ES-I3 (cell line): ENCODE measurements at regions not wholly inside any gene's neighbourhood (a gene's known extent, or its start where the extent isn't known, plus 50 kb on each side); places are given as distances from the start of the nearest gene placed in this dataset.

Experiments used
- H3K36me3 ChIP-seq: 2 replicates; pipeline ENCODE4 v1.6.1; 2013; ENCODE audit warnings: mild to moderate bottlenecking, low read length, control low read depth, moderate library complexity; ENCODE audit not compliant: insufficient read depth
- H3K4me1 ChIP-seq: 2 replicates; pipeline ENCODE4 v1.6.1; 2013; ENCODE audit warnings: mild to moderate bottlenecking, control low read depth, low read length; ENCODE audit not compliant: insufficient read depth
- H3K9ac ChIP-seq: 2 replicates; pipeline ENCODE4 v1.6.1; 2013; ENCODE audit warnings: low read depth, mild to moderate bottlenecking, low read length, moderate library complexity
- H3K9me3 ChIP-seq: 2 replicates; pipeline ENCODE4 v1.6.1; 2013; ENCODE audit warnings: mild to moderate bottlenecking, low read length, moderate library complexity; ENCODE audit not compliant: control insufficient read depth, insufficient read depth

DNA sequence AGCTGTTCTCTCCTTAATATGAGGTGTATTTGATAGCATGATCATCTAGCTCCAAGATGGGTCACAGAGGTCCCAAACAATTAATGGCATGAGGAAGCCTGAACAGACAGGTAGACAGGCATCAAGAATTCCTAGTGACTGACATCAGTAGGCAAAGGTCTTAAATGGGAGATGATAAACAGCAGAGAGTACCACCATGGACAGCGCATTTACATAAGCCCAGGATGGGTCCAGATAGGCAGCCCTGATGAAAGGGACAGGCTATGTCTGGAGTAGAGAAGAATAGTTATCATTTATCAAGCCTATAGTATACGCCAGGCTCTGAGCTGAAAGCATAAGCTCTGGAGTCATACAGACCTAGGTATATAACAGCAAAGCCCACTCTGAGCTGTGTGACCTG is 434.7 kb upstream of the SETBP1 start:
- no peak overlapping the region for H3K9ac ChIP-seq
- H3K4me1 ChIP-seq = no peaks in the 10 kb centered on the region
- H3K36me3 ChIP-seq = no peaks in the 10 kb centered on the region
- no peaks in the 10 kb centered on the region for H3K9me3 ChIP-seq

- Histone ChIP-seq H3K4me1 (no peaks in the 10 kb centered on the region), H3K9me3 (peaks cover 3% of the 10 kb centered on the region)
Measured at GRCh38 chr18:44258086-44258485, 422.6 kb upstream of the SETBP1 start.

GRCh38 chr18:44258576-44258975 is 422.1 kb upstream of the SETBP1 start:
- H3K4me1 ChIP-seq = no peaks in the 10 kb centered on the region
- H3K9ac ChIP-seq = no peak overlapping the region
- no peaks in the 10 kb centered on the region for H3K36me3 ChIP-seq
- peaks cover 3% of the 10 kb centered on the region for H3K9me3 ChIP-seq

More at GRCh38 chr18:44258086-44258485, 422.6 kb upstream of the SETBP1 start:
- Histone ChIP-seq H3K36me3 (no peaks in the 10 kb centered on the region), H3K9ac (no peak overlapping the region)

DNA sequence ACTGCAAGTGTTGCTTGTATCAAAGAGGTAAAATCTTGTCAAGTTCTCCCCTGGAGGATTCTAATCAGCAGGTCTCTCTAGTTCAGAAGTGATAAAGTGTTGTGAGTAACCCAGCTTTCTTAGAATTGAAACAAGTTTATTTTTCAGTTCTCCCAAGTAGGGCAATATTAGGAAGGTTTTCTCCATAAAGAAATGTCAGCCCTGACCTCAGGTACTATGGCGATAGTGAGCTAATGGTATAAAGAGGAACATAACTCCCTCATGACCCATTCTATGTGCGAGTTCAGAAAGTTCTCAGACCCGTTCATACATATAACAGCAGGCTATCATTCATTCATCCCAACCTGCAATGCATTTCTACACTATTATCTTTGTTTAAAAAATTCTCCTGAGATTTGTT is 421.1 kb upstream of the SETBP1 start:
- Histone ChIP-seq H3K9me3 (peaks cover 3% of the 10 kb centered on the region), H3K9ac (no peak overlapping the region), H3K4me1 (no peaks in the 10 kb centered on the region), H3K36me3 (no peaks in the 10 kb centered on the region)

GRCh38 chr18:44265437-44265836 is 415.3 kb upstream of the SETBP1 start:
- Histone ChIP-seq H3K9me3 (peaks cover 3% of the 10 kb centered on the region), H3K9ac (no peak overlapping the region), H3K36me3 (no peaks in the 10 kb centered on the region), H3K4me1 (no peaks in the 10 kb centered on the region)

DNA sequence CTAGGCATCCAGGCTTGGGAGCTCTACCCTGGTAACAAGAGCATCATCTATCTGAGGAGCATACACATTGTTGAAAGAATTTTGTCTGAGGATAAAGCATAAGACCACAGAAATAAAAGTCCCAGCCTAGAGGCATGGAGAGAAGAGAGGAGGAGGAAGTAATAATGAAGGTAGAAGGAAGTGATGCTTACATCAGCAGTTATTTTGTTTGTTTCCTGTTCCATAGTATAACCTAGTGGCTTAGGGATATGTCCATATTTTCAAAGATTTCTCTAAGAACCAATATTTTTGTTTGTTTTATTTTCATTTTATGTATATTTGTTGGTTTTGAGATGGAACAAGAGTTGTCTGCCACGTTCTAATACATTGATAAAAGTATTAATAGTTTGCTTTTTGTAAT is 407.4 kb upstream of the SETBP1 start:
- Histone ChIP-seq H3K36me3 (no peaks in the 10 kb centered on the region), H3K9ac (no peak overlapping the region), H3K9me3 (no peaks in the 10 kb centered on the region), H3K4me1 (no peaks in the 10 kb centered on the region)

GRCh38 chr18:44280479-44280878 is 400.2 kb upstream of the SETBP1 start:
- Histone ChIP-seq H3K9me3 (no peaks in the 10 kb centered on the region), H3K9ac (no peak overlapping the region), H3K4me1 (no peaks in the 10 kb centered on the region), H3K36me3 (no peaks in the 10 kb centered on the region)

DNA sequence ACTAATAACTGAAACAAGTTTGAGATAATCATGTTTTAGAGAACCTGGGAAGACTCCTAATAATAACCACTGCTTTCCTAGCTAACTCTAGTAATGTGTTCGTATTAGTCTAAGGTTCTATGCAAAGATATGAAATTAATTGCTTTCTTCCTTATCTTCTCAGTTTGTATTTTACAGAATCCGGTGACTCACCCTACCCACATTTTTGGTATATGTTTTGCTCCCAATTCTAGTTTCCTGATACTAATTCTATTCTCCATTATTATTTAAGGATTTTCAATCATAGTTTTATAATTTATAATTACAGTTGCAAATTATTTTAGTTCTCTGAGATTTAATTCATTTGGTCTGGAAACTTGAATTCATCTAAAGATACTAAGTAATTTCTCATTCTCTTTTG is 394.6 kb upstream of the SETBP1 start:
- Histone ChIP-seq H3K9ac (no peak overlapping the region), H3K4me1 (no peaks in the 10 kb centered on the region), H3K36me3 (no peaks in the 10 kb centered on the region), H3K9me3 (no peaks in the 10 kb centered on the region)

DNA sequence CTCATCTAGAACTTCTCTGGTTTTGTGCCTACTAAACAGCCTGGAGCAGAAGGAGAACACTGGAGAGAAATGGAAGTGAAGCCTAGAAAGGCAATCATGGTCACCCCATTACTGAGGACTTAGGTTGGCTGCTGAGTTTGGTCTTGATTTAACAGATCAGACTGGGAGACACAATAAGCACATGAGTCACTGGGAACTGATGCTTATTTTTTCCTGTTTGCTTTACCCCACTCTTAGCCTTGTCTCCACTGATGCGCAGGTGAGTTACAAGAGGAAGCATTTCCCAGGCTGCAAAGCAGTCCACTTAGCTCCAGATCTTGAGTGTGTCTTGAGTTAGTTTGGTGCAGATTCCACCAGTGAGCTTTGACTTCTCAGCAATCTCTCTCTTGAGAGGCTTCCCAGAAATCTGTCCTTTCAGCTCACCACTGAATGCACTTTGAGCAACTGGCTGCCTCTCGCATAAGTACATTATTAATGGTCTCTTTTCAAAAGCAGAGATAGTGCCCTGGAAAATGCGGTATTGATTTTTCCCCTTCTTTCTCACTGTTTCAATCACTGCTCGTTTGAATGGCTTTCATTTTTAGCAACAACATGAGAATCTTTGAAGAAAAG is 390.2 kb upstream of the SETBP1 start:
- H3K9me3 ChIP-seq = no peaks in the 10 kb centered on the region
- H3K4me1 ChIP-seq = no peaks in the 10 kb centered on the region
- no peak overlapping the region for H3K9ac ChIP-seq
- H3K36me3 ChIP-seq = no peaks in the 10 kb centered on the region

GRCh38 chr18:44298566-44298965 is 382.1 kb upstream of the SETBP1 start:
- no peak overlapping the region for H3K9ac ChIP-seq
- H3K9me3 ChIP-seq = no peaks in the 10 kb centered on the region
- no peaks in the 10 kb centered on the region for H3K4me1 ChIP-seq
- no peaks in the 10 kb centered on the region for H3K36me3 ChIP-seq

DNA sequence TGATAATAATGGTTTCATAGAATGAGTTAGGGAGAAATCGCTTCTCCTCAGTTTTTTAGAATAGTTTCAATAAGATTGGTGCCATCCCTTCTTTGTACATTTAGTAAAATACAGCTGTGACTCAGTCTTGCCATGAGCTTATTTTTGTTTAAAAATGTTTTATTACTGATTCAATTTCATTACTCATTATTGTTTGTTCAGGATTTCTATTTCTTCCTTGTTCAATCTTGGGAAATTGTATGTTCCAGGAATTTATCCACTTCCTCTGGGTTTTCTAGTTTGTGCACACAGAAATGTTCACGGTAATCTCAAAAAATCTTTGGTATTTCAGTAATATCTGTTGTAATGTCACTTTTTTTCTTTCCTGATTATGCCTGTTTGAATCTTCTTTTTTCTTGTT is 371.5 kb upstream of the SETBP1 start:
- H3K9me3 ChIP-seq = no peaks in the 10 kb centered on the region
- H3K36me3 ChIP-seq = no peaks in the 10 kb centered on the region
- H3K9ac ChIP-seq = no peak overlapping the region
- H3K4me1 ChIP-seq = no peaks in the 10 kb centered on the region

- no peaks in the 10 kb centered on the region for H3K4me1 ChIP-seq
- no peaks in the 10 kb centered on the region for H3K36me3 ChIP-seq
- no peaks in the 10 kb centered on the region for H3K9me3 ChIP-seq
- H3K9ac ChIP-seq = no peak overlapping the region
Measured at GRCh38 chr18:44320619-44321460, 359.8 kb upstream of the SETBP1 start.

DNA sequence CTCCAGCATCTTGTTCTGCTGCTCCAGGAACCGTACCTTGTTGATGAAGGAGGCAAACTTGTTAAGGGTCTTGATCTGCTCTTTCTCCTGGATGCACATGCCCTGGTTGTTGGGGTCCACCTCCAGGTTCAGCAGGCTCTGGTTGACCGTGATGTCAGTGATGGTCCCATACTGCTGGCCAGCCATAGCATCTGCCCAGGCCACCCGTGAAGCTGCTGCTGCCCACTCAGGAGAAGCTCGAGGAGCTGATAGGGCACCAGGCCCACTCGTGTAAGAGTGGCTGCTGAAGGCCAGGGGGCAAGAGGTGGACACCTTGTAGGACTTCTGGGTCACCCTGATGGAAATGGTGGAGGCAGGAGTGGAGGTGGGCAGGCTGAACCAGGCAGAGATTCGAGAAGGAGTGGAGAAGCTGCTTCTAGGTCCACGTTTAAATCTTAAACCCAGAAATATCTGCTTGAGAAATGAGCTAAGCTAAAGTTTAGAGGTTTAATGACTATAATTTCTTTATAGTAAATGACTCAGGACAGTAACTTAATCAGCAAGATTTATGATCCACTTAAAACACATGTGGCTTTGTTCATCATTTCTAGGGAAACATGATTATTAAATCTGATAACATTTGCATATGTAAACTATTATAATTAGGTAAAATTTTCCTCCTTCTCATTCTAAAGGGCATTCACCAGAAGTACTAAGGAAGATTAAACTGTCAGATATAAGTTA is 358.7 kb upstream of the SETBP1 start:
- H3K9me3 ChIP-seq = no peaks in the 10 kb centered on the region
- H3K36me3 ChIP-seq = no peaks in the 10 kb centered on the region
- no peak overlapping the region for H3K9ac ChIP-seq
- no peaks in the 10 kb centered on the region for H3K4me1 ChIP-seq

DNA sequence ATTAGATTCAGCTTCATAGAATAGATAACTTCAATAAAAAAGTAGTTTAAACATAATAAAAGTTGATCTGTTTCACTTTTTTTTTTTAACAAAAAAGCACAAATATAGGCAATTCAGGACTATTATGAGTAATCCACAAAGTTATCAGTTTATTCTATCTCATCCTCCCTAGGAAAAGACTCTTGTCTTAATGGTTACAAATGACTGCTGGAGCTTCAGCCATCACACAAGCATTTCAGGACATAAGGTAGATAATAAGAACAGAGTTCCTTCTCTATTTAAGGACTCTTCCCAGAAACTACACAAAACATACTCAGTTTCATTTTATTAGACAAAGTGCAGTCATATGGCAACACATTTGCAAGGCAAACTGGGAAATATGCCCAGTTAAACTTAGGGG is 357.6 kb upstream of the SETBP1 start:
- Histone ChIP-seq H3K4me1 (no peaks in the 10 kb centered on the region), H3K9me3 (no peaks in the 10 kb centered on the region), H3K36me3 (no peaks in the 10 kb centered on the region), H3K9ac (no peak overlapping the region)

DNA sequence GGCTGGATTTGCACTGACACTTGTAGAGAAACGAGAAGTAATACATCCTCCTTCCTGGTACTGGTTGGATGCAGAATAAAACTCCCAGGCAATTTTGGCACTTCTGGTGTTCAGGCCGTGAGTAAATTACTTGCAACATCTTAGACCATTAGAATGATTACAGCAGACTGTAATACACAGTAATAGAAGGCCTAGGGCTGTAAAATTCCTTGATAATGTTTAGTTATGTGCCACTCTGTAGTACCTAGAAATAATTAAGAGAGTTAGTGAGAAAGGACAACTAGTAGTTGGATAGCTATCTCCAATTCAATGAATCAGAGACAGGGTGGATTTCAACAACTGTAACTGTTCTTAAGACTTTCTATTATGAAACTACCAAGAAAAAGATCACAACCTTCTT is 356.3 kb upstream of the SETBP1 start:
- H3K9ac ChIP-seq = no peak overlapping the region
- H3K9me3 ChIP-seq = no peaks in the 10 kb centered on the region
- H3K36me3 ChIP-seq = no peaks in the 10 kb centered on the region
- H3K4me1 ChIP-seq = no peaks in the 10 kb centered on the region
